HG03432 (cell line): ENCODE measurements at regions not wholly inside any gene's neighbourhood (a gene's known extent, or its start where the extent isn't known, plus 50 kb on each side); places are given as distances from the start of the nearest gene placed in this dataset.
A peak's percentile ranks its signal among the peaks of the same experiment; 100 is the strongest.
"Not testable (repeated sequence)": the region's sequence is repeated elsewhere in the genome, so short reads cannot be mapped to it uniquely, and the experiment has no call there.

ENCODE experiments used
- ATAC-seq: cut with Tn5 transposase; IDR thresholded peaks from one replicate; pipeline ENCODE4 v1.9.1; 2021; ENCODE audit warnings: mild to moderate bottlenecking, moderate library complexity; ENCODE audit not compliant: unreplicated experiment

DNA sequence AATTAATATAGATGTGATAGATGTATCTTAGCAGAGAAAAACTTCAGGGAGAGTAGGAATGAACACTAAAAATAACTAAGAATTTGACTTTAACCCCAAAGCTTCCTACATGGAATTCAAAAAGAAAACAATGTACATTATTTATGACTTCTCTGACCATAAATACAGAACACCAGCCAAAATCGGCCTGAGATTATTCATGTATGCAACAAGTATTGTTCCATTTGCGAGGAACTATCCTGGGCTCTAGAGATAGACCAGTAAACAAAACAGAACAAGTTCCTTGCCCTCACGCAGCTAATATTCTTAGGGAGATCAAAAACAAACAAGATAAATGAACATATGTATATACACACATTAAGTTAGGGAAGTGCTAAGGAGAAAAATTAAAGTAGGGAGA, 432.3 kb upstream of the SOX5 start:
- no peak for ATAC-seq

DNA sequence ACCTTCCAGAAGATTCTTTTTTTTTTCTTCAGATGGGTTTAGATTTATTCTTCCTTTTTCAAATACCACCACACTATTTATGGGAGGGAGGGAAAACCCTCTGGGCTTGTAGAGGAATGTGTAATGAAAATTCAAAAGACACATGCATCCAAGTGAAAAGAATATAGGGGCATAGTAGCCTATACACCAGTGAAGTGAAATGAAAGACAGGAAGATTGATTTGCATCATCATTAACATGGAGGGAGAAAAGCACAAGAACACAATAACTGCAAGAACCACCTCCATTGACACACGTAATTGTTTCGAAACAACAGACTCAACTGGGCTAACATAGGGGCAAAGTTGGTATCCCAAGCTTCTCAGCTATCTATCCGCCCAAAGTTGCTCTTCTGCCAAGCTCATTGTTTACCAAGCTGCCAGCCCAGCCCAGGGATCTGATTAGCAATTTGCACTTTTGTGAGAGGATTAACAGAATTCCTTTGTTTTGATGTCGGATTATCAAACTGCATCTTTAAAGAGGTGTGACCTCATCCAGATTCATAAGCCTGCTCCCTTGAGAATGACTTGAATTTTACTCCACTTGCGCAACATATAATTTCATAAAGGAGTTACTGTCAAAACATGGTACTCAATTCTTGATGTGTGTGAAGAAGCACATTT, 430.5 kb upstream of the SOX5 start:
- no peak for ATAC-seq

DNA sequence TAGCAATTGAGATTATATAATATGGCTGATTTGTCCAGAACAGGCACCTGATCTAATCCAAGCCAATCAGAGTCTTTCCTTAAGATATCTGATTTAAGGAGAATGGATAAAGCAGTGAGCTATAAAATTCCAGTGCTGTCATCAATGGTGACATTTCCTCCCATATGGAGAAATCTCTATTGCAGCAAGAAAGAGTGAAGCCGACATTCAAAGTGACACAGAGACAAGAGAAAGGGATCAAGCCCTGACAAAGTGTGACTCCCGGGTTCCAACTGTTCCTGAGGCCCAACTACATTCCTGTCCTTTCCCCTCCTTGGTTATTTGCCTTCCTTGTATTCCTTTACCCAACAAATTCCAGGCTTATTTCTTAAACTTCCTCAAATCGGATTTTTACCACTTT, 430.0 kb upstream of the SOX5 start:
- ATAC-seq: no peak

DNA sequence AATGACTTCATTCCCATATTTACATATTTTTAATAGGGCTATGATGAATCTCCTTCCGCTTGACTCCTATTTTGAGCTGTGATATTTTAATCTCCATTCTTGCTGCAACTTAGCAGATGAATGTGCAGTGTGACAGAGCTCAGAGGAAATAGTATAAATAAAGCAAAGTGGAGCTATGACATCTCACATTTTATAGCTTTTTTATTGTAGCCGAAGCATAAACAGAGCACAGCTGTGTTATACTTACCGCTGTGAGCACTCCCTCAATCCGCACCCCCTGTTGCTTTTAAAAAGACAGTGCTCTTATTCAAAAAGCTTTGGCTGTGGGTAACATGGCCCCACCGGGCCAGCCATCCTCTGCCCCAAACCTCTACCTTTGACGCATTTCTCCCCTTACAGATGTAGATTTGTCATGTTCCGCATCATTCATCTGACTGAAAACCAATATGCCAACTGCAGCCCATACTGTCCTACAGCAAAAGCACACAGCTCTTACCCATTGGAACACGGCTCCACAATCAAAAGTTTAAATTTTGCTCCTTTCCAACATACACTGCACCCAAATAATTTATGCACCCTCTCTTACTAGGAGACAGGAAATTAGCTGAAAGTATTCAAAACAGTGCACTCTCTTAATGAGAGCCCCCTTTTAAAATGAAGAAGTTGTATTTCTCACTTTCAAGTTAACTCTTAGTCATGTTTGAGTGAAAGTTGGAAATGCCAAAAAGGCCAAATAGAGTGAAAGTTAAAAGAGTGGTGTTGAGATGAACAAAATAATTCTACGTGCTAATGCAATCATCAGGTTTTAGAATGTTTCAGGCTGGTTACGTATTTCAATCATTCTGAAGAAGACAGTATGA, 429.3 kb upstream of the SOX5 start:
- ATAC-seq: peak; percentile 83

DNA sequence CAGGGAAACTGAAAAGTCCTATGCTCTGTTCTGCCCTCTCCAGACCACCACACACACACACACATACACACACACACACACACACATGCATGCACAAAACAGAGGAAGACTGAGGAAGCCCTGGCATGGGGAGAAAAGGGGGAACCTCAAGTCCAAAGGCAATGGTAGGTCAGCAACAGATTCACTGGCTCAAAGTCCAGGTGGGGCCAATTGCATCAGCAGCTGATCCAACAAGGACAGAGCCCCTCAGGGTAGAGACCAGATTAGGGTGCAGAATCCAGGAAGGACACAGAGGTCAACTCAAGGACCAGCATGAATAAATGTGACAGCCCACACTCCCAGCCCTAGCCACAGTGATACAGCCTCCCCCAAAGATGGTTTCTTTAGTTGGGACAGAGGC, 425.0 kb upstream of the SOX5 start:
- ATAC-seq: no peak

DNA sequence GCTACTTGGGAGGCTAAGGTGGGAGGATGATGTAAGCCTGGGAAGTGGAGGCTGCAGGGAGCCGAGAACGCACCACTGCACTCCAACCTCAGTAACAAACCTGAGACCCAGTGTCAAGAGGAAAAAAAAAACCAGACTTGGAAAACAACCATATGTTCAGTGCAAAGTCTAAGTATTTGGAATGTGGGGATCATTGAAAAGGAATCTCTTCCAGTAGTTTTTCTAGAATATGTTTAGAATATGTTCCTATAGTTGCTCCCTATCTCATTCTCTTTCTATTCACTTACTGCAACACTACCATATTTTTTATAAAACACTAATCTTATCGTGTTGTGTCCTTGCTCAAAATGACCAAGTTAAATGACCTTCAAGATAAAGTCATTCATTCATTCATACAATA, 423.5 kb upstream of the SOX5 start:
- no peak for ATAC-seq

DNA sequence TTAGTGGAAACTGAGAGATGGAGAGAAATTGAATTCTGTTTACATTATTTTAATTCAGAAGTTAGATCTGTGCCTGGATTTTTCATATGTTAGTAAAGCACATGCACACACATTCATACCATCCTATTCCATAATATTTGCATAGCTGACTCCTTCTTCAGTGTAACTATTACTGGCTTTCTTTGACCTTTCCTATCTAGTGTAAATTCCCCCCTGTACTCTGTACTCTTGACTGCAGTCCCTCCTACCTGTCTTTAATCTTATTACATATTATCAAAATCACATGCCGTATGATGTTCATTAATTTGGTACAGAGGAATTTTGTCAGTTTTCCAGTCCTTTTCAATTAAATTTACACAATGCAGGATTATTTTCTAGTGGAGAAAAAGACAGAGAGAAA, 417.0 kb upstream of the SOX5 start:
- no peak for ATAC-seq

DNA sequence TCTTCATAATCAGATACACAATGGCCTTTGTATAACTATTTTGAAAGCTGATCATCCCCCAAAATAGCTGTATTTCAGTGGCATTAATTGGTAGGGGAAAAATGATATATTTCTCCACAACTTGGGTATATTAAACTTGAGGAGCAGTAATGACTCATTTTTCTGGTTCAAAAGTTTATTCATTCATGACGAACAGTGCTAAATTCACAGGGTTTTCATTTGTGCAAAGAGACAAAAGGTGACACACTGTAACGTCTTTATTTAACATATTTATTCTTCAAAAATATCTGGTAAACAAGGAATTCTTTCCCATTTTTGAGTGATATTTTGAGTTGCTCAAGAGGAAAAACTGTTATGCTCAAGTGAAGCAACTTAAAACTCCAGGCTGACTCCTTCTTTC, 415.5 kb upstream of the SOX5 start:
- ATAC-seq: no peak

DNA sequence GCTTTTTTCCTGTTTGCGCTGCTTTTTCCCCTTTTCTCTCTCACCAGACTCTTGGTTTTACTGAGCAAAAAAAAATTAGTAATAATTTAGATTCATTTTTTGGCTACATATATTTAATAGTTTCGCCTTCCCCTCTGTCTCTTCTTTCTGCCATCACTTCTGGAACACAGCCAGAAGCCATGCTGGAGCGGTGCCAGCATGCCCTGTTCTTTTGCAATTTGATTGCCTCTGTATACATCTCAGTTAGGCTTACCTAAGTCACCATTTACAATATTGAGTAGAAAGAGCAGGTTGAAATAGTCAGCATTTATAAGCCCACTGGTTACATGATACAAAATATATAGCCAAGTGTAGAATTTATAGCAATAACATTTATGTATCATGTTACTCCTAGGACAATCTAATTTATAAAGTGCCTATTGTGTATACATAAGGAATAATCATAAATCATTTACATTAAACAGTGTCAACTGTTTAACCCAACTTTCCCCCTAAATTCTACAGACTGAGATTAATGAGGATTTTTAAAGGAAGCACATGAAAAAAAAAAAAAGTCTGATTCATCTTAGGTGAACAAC, 413.8 kb upstream of the SOX5 start:
- no peak for ATAC-seq

DNA sequence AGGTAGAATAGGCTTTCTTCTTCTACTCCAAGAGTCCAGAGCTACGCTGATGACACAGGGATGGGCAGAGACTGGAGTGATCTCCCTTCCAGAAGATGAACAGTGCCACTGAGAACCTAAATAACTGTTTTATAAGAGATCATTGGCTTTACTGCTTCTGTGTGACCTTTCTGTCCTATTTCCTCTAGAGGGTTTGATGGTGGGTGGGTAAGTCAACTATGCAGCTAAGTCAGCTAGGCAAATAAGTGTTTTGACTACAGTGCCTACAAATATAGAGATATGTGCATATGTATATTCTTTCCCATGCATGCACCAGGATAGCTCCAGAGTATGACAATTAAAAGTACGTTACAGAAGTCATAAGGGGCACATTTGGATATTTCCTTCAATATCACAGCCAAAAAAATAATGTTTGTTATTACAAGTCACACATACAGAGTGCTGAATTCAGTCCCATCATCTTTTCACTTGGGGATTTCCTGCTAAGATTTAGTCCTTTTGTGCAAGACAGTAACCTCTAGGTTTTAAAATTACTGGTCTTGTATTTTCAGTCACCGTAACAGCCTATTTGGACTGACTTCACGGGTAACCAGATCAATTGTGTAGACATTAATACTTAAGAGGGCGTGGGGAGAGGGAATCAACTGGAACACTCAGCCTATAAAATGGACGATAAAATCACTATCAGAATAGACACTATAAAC, 412.6 kb upstream of the SOX5 start:
- ATAC-seq: no peak

DNA sequence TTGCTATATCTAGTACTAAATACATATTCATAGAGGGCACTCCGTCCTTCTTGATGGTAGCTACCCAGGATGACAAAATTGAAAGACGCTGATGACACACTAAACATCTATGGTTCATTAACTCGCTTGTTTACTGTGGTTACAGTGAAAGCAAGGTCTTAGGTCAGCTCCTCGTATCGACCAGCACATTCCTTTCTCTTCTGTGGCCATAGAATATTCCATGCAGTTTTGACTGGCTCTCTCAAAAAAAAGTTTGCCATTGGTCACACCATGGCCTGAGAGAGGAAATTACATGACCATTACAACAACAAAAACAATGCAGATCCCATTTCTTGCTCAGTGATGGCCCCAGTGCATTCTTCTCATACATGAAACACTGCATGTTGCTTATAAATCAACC, 411.4 kb upstream of the SOX5 start:
- ATAC-seq: peak; percentile 84

DNA sequence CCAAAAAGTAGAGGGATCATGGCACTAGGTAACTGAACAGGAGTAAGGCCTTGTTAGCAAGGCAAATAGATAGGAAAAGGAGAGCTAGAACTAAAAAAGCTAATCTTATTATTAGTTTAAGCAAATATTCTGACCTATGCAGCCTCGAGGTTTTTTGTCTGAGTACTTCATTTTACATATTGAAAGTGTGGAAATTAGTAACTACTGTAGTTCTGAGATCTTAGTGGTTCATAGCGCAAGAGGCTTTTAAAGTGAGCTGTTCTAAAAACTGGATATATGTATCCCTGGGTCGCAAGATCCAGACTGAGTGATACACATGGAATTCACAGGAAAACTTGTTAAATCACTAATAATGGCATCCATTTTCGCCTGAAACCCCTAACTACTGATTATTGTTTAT, 411.0 kb upstream of the SOX5 start:
- ATAC-seq: peak; percentile 43

DNA sequence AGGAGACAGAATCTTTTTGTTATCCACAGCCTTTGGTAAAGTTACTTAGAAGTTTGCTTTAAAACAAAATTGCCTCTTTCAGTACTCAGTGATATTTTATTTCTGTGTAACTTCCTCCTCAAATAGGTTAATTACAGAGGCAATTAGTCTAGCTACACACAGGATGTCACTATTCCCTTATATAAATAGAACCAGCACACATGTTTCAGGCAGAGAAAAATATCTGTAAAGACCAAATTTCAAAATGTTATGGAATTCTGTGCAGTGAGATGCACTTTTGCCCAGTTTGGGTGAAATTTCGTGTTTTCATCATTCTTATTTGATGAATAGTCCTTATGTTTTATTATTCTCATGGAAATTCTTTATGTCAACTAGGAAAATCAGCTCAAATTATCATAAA, 410.6 kb upstream of the SOX5 start:
- ATAC-seq: no peak

DNA sequence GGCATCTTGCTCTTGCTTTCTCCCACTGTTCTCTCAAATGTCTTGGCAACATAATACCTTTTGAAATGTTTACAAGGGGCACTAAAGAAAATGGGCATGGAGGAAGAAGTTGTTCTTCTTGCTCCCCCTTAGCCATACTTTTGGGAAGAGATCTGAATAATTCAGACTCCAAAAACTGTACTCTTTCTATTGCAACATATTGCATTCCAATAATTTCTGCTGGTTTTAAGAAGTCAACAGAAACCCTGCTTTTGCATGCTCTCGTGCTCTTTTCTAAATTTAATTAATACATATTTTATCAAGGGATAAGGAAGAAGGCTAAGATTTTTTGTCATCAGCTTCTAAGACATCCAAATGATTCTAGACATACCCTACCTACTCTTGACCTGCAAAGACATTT, 409.9 kb upstream of the SOX5 start:
- no peak for ATAC-seq

DNA sequence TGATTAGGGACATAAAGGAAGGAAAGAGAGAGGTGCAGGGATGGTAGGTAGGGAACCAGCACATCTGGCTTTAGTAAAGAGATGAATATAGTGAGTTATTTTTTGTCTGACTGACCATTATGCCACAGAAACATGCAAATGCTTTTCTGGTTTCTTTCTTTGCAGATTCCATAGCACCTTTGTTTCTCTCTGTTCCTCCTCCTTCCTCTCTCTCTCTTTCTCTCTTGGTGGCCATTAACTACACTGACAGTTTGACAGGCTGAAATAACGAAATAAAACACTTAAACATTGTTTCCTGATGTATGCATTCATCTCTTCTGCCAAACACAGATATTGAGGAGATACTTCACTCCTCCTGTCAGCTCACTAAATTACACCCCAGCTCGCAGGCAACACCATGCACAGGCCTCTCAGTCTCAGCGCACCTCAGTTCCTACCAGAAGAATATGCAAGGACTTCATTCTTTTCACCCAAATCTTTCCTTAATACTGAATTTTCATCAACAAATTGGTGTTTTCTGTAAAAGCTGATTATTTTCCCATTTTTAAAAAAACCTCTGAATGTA, 406.9 kb upstream of the SOX5 start:
- ATAC-seq: peak; percentile 65

DNA sequence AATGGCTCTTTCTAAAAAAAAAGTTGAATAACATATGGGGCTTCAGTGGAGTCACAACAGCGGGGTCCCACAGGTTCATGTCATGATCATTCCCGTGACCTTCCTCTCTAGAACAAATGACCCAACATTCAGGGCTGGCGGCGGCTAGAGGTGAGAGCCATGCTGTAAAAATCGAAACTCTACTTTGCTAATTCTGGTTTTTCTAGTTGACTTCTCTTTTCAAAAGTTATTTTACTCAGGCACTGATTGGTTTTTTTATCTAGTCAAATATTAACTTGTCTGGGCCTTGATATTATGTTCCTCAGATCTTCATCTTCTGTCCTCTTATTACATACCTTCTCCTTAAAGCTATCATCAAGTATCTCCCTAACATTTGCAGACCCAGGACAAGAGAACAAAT, 402.9 kb upstream of the SOX5 start:
- ATAC-seq: no peak

DNA sequence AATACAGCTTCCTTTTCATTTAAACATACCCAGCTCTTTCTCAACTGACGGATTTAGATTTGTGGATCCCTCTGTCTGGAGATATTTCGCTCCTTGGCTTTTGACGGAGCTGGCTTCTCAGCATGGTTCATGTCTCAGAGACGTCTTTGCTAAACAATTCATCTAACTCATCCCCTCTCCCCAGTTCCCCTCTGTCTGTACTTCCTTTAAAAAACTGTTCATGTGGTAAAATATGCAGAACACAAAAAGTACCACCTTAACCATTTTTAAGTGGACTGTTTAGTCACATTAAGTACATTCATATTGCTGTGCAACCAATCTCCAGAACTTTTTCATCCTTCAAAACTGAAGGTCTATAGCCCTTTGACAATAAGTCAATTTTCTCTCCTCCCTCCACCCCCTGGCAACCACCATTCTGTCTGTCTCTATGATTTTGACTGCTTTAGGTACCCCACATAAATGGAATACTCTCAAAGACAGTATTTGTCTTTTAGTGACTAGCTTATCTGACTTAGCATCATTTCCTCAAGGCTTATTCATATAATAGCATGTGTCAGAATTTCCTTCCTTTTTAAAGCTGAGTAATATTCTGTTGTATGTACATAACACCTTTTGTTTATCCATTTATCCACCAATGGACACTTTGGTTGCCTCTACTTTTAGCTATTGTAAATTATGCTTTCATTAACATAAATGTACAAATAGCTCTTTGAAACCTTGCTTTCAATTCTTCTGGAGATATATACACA, 399.8 kb upstream of the SOX5 start:
- no peak for ATAC-seq

DNA sequence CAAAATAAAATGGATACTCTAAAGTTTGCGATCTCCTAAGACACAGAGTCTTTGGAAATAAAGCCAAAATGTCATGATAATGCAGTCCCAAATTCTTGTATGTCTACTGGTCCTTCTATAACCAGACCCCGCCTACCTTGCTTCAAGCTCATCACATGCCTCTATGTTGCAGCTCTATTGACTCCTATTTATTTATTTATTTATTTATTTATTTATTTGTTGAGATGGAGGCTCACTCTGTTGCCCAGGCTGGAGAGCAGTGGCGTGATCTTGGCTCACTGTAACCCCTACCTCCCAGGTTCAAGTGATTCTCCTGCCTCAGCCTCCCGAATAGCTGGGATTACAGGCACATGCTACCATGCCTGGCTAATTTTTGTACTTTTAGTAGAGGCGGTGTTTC, 398.7 kb upstream of the SOX5 start:
- ATAC-seq: not testable (repeated sequence)

DNA sequence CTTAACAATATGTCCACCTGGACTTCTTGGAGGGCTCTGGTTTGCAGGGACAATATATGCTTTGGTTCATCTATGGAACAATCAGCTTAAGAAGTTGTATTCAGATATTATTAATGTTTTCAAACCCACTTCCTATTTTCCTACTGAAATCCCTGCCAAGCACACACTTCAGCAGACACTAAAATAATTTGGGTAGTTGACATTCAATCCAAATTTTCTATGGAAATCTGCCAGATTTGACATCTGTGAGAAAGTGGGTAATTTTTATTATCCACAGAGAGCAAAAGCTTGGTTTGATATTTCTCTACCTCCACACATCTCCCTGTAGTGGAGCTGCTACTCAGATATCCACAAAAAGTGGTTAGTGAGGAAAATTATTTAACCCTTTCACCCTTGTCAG, 378.8 kb upstream of the SOX5 start:
- ATAC-seq: no peak

DNA sequence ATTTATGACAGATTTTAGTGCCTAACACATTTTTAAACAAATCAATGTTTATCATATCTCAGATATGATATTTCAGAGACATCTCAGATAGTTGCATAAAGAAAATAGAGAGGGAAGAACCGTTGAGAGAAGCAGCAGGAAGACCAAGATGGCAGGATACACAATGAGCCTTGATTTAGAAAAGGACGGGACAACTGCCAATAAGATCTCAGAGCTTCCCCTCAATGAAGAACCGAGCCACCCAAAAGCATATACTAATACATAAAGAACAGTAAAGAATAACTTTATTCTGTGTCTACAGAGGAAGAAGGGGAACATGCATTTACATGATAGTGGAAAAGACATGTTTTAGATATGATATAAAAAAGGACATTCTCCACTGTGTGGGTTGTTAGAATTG, 375.9 kb upstream of the SOX5 start:
- ATAC-seq: no peak
